ENCODE measurements at regions not wholly inside any gene's neighbourhood (a gene's known extent, or its start where the extent isn't known, plus 50 kb on each side); places are given as distances from the start of the nearest gene placed in this dataset.
A peak's percentile ranks its signal among the peaks of the same experiment; 100 is the strongest.
"Not testable (repeated sequence)": the region's sequence is repeated elsewhere in the genome, so short reads cannot be mapped to it uniquely, and the experiment has no call there.

DNA sequence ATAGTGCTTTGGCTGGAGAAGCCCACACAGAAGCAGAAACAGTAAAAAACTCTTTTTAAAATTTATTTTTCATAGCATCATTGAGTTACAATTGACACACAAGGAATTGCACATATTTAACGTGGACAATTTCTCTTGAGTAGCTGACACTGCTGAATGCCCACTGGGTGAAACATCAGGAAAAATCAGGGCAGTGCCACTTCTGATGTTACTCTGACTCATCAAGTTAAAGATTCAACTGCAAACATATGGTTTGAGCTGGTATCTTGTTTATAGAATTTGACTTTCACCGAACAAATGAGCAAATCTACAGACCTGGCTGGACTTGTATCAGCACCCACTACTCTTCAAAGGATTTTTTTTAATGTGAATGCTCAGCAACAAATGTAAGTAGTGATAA is 66.3 kb upstream of the CTSV start:
- DNase-seq (ENCODE audit: low read depth), result not testable (repeated sequence)

DNA sequence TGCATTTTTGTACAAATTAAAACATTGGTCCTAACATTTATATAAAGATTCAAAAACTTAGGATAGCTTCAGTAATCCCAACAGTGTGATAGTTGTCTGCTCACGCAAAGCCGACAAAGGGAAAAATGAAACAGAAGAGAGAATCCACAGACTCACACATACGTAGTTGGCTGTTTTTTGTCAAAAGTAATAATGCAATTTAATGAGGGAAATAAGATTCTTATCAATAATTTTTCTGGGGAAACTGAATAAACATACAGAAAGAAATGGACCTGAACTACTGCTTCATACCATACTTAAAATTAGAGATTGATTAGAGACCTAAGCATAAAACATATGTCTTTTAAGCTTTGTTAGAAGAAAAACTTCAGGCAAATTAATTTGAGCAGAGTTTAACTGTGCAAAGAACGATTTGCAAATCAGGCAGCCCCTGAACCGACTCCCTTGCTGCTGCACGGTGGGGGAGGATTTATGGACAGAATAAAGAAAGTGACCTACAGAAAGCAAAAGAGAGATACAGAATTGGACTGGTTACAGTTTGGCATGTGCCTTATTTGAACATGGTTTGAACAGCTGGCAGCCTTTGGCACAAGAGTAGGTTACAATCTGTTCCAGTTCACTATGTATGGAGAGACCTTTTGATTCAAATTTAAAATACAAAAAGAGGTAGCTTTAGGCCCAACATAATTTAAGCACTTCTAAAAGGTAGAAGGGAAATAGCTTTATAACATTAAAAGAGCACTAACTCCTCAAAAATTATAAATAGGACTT is 64.9 kb upstream of the CTSV start:
- peak; percentile 23 for DNase-seq (ENCODE audit: low read depth)

DNA sequence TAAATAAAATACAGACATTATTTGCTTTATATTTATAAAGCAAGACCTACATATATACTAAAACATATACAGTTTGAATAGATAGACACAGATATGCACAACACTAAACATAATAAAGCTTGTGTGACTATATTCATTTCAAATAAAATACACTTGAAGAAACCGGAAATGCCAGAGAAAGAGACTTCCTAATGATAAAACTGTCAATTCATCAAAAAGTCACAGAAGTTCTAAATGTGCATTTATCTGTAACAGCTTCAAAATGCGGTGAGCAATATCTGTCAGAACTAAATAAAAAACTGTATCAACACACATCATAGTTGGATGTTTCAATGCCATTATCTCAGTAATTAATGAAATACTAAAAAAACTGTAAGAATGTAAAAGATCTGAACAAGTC is 60.6 kb upstream of the CTSV start:
- DNase-seq (ENCODE audit: low read depth), result not testable (repeated sequence)

DNA sequence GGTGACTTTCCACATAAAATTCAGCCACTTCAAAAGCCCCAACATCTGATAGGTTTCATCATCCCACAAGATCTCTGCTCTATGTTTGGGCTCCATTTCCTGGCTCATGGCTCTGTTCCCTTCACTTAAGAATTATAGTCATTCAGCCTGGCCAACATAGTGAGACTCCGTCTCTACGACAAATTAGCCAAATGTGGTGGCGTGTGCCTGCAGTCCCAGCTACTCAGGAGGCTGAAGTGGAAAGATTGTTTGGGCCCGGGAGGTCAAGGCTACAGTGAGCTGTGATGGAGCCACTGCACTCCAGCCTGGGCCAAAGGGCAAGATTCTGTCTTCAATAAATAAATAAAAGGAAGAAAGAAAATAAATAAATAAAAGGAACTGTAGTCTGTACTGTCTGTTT is 57.9 kb upstream of the CTSV start:
- no peak for DNase-seq (ENCODE audit: low read depth)

DNA sequence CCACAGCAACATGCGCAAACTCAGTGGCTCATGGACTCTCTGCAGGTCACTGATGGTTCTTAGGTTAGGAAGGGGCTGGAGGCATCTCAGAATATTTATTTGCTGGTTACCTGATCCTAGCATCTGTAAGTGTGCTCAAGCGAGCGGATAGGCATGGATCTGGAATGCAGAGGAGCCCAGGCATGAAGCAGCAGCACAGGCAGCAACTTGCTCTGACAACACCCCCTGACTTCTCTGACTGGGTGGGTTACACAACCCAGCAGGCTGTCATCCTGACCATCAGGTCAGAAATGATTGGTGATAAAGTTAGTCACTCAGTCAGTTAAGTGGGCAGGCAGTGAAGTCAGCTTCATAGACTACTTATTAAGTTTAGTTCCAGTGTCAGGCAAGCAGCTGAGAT is 50.4 kb upstream of the CTSV start:
- not testable (repeated sequence) for DNase-seq (ENCODE audit: low read depth)
